GM19467 (cell line): ENCODE measurements at regions not wholly inside any gene's neighbourhood (a gene's known extent, or its start where the extent isn't known, plus 50 kb on each side); places are given as distances from the start of the nearest gene placed in this dataset.
"Not testable (repeated sequence)": the region's sequence is repeated elsewhere in the genome, so short reads cannot be mapped to it uniquely, and the experiment has no call there.

Experiments used
- ATAC-seq: cut with Tn5 transposase; IDR thresholded peaks from one replicate; pipeline ENCODE4 v1.9.1; 2021; ENCODE audit warnings: mild to moderate bottlenecking, moderate library complexity; ENCODE audit not compliant: unreplicated experiment

- no peak for ATAC-seq
These were observed 449.7 kb downstream of the PCDH10 start for GRCh38 chr4:133598779-133599178.

DNA sequence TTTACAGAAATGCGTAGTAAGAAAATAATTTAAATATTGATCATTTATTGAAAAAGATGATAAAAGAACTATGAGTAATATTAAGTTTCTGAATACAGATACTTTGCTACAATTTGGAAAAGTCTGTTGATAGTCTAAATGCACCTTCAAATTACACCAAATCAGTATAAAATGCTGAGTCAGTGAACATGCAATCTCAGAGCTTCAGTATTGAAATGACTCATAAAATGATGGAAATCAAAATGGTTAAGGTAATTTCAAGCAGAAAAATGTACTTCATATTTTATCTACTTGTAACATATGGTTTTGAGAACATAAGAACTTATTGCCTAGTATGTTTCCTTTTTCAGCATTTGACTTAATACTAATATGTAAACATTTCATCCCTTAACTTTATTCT is 448.2 kb downstream of the PCDH10 start:
- ATAC-seq = no peak

GRCh38 chr4:133596459-133596858 is 447.4 kb downstream of the PCDH10 start:
- ATAC-seq = no peak

DNA sequence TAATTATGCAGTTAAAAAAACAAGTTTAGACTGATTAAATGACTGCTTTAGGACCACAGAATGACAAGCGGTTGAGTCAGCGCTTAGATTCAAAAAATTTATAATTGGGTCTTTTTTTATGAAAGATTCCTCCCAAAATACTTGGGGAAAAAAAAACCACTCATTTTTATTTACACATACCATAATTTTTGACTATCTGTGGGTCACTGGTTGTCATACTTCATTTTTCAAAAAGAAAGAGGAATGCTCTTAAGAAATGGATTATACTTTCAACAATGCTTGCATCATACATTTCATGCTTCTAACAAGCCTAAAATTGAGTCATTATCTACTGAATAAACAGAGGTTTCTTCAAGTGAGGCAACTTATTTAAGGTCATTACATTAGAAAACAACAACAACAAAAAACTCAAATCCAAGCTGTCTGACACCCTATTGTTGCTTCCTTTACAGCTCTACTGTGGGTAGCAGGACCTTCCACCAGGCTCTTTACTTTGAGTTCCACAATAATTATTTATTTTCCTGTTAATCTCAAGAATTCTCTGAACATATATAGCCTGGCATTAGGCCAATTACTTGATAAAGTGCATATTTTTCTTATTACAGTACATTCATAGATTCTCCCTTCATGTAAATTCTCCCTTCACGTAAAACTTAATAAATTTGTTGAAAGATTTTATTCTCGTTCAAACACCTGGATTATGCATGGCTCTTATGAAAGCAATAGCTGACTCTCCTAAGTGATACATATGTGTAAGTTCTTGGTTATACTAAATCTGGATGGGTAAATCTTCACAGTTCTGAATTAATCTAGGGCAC is 445.5 kb downstream of the PCDH10 start:
- ATAC-seq = no peak

GRCh38 chr4:133593764-133594163 is 444.7 kb downstream of the PCDH10 start:
- ATAC-seq = no peak

- ATAC-seq = no peak
These were observed 443.5 kb downstream of the PCDH10 start for GRCh38 chr4:133592591-133592990.

- no peak for ATAC-seq
These were observed 443.0 kb downstream of the PCDH10 start for GRCh38 chr4:133592106-133592505.

GRCh38 chr4:133588306-133588705 is 439.2 kb downstream of the PCDH10 start:
- no peak for ATAC-seq

- ATAC-seq = no peak
These were observed 436.2 kb downstream of the PCDH10 start for GRCh38 chr4:133585323-133585722.

GRCh38 chr4:133584714-133585113 is 435.6 kb downstream of the PCDH10 start:
- ATAC-seq = no peak

DNA sequence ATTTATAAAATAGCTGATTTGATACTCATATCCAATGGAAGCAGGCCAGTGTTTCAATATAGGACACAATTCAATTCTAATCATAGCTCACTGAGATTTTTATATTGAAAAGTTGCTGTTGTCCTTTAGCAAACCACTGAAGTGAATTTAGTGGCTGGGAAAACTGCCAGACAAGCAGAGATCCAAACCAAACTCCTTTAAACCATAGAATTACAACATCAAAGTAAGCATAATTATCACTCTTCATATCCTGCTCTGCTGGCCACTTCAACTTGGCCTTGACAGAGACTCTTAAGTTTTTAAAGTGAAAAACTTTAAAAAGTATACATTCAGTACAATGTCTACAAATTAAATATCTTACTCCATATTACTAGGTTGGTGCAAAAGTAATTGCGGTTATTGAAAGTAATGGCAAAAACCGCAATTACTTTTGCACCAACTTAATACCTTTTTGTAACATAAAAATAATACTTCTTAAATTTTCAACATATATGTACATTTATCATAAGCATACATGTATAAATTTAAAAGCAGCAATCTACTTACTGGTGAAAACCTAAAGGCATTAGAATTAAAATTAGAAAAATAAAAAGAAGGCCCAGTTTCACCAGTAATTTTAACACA is 433.0 kb downstream of the PCDH10 start:
- ATAC-seq = no peak

DNA sequence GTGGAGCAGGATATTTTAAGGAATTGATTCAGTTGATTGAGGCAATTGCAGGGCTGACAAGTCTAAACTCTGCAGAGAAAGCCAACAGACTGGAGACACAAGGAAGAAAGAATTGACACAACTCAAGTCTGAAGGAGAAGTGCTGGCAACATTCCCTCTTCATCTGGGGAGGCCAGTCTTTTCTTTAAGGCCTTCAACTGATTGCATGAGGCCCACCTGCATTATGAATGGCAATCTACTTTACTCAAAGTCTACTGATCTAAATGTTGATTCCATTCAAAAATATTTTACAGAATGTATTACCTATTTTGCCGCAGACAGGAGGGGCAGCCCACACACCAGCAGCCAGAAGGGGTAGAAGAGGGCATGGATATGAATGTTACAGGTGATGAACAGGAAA is 425.2 kb downstream of the PCDH10 start:
- ATAC-seq = no peak

GRCh38 chr4:133565379-133565778 is 416.3 kb downstream of the PCDH10 start:
- no peak for ATAC-seq

GRCh38 chr4:133559987-133560386 is 410.9 kb downstream of the PCDH10 start:
- ATAC-seq = no peak

DNA sequence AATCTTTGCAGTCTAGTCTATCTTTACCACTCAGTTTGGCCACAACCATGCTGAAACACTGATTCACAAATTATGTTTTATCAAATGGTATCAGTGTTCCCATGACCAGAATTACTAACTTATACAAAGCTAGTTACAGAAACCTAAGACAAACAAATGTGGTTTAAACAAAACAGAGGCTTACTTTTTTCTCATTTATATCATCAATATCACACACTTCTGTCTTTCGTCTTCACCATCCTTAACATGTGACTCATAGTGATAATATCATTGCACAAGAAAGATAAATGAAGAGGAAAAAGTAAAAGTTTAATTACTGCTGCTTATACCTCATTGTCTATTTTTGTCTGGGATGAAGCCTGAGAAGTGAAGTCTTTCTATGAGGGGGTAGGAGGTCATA is 406.6 kb downstream of the PCDH10 start:
- ATAC-seq = no peak

GRCh38 chr4:133550436-133550835 is 401.3 kb downstream of the PCDH10 start:
- no peak for ATAC-seq

DNA sequence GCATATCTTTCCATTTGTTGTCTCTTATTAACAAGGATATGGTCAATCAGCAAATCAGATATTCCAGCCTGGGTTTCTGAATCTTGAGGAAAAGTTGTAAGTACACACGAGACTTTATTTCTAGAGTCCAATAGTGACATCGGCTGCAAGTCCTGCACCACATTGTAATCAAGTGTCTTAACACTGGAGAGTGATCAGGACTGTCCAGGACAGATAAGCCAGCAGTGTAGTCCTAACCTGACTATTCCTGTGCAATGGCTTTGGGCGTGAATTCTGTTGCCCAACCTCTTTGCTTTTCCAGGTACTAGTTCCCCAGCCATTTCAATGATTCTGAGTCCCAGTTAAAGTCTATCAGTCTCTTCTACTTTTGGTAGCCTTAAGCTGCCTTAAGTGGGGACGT is 395.0 kb downstream of the PCDH10 start:
- no peak for ATAC-seq

GRCh38 chr4:133537780-133538281 is 388.7 kb downstream of the PCDH10 start:
- no peak for ATAC-seq

- not testable (repeated sequence) for ATAC-seq
These were observed 385.1 kb downstream of the PCDH10 start for GRCh38 chr4:133534224-133534623.

GRCh38 chr4:133524369-133524768 is 375.3 kb downstream of the PCDH10 start:
- ATAC-seq = no peak

DNA sequence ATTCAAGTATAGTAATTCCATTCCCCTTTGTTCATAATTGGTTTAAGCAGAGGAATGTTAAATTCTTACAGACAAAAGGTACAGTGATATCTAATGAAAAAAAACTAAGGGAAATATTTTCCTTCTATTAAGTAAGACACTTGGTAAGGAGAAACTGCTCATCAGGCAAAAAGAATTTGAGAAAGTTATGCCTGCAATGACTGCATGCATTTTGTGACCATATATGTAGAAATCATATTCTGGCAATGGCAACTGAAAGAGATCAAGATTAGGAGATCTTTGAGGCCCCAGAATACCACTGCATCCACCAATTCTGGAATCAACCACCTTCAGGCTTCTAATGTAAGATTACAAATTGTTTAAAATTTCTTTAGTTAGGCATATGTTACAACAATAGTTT is 364.8 kb downstream of the PCDH10 start:
- ATAC-seq = no peak

- ATAC-seq = no peak
These were observed 349.1 kb downstream of the PCDH10 start for GRCh38 chr4:133498149-133498548.
